ENCODE measurements at regions not wholly inside any gene's neighbourhood (a gene's known extent, or its start where the extent isn't known, plus 50 kb on each side); places are given as distances from the start of the nearest gene placed in this dataset.

DNA sequence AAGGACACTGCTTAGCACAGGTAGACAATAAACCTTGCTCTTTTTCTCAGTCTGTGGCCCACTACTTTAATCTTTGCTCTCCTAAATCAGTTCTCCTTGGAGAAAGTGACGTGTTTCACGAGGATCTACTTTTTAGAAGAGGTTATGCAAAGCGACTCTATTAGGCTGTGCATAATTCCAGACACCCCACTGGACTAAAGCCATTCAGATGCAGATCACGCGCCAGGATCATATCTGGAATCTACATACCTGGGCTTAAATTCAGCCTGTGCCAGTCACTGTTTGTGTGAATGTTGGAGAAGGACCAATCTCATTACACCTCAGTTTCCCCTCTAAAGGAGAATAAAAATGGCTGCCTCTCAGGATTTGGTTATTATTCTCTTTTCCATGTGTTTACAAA is 413.0 kb upstream of the MYT1L start:
- intact Hi-C loops (cut with micrococcal nuclease; ENCODE audit: unreplicated experiment) (no loop called here), in situ Hi-C loops (cut with MboI) (no loop called here)
- ChIA-PET SMC1A (ENCODE audit: uncharacterized antibody, unreplicated experiment) (no interaction called here), POLR2A (no interaction called here), CTCF (no interaction called here), RAD21 (ENCODE audit: unreplicated experiment) (no interaction called here)
- Histone ChIP-seq H3K4me2 (ENCODE audit: control insufficient read depth, insufficient read depth) (no peak overlapping the region), H3K4me3 (no peak overlapping the region), H3K27me3 (replicated peaks in 1 of 2; ENCODE audit: control insufficient read depth in 2 of 2, insufficient read depth in 2 of 2, low read length in 1 of 2) (no peaks in the 10 kb centered on the region), H3K9ac (ENCODE audit: control insufficient read depth, insufficient read depth, low read length) (no peak overlapping the region), H3K4me1 (ENCODE audit: control insufficient read depth, insufficient read depth, low read length) (no peaks in the 10 kb centered on the region), H3K79me2 (ENCODE audit: control insufficient read depth, insufficient read depth, low read length) (no peaks in the 10 kb centered on the region), H3K36me3 (ENCODE audit: control insufficient read depth in 2 of 2, insufficient read depth in 2 of 2, low read length in 1 of 2) (no peaks in the 10 kb centered on the region), H2AFZ (ENCODE audit: control insufficient read depth, low read depth, low read length) (no peak overlapping the region), H4K20me1 (ENCODE audit: control insufficient read depth, insufficient read depth) (no peaks in the 10 kb centered on the region), H3K9me3 (replicated peaks; ENCODE audit: control insufficient read depth, insufficient read depth, low read length) (no peaks in the 10 kb centered on the region), H3K27ac (ENCODE audit: control insufficient read depth, insufficient read depth) (no peak overlapping the region)
- no peak for FAIRE-seq
- TF ChIP-seq TCF3 (IDR thresholded peaks at IDR 0.05; ENCODE audit: borderline replicate concordance, insufficient read depth, low read depth, low read length) (no peak), MTA3 (IDR thresholded peaks at IDR 0.05; ENCODE audit: borderline replicate concordance, low read length) (no peak), JUNB (IDR thresholded peaks at IDR 0.05) (no peak), KAT2A (conservative IDR thresholded peaks at IDR 0.05; ENCODE audit: control insufficient read depth, low read depth, low read length) (no peak), POLR2A (IDR thresholded peaks at IDR 0.05; ENCODE audit: low read depth, low read length) (no peak), RELA (IDR thresholded peaks at IDR 0.05; ENCODE audit: borderline replicate concordance, partially characterized antibody) (no peak), ESRRA (IDR thresholded peaks at IDR 0.05; ENCODE audit: low read length) (no peak), ZSCAN29 (IDR thresholded peaks at IDR 0.05) (no peak), CREB1 (IDR thresholded peaks at IDR 0.05; ENCODE audit: low read depth) (no peak), SRF (IDR thresholded peaks at IDR 0.05; ENCODE audit: low read depth in 2 of 2, low read length in 2 of 2) (no peak)
- TF ChIP-seq, protein P1, sequence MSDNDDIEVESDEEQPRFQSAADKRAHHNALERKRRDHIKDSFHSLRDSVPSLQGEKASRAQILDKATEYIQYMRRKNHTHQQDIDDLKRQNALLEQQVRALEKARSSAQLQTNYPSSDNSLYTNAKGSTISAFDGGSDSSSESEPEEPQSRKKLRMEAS (IDR thresholded peaks at IDR 0.05; ENCODE audit: low read depth, low read length) = no peak
- TF ChIP-seq, protein P2, sequence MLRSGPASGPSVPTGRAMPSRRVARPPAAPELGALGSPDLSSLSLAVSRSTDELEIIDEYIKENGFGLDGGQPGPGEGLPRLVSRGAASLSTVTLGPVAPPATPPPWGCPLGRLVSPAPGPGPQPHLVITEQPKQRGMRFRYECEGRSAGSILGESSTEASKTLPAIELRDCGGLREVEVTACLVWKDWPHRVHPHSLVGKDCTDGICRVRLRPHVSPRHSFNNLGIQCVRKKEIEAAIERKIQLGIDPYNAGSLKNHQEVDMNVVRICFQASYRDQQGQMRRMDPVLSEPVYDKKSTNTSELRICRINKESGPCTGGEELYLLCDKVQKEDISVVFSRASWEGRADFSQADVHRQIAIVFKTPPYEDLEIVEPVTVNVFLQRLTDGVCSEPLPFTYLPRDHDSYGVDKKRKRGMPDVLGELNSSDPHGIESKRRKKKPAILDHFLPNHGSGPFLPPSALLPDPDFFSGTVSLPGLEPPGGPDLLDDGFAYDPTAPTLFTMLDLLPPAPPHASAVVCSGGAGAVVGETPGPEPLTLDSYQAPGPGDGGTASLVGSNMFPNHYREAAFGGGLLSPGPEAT (IDR thresholded peaks at IDR 0.05; ENCODE audit: low read depth) = no peak
- TF ChIP-seq, protein P3, sequence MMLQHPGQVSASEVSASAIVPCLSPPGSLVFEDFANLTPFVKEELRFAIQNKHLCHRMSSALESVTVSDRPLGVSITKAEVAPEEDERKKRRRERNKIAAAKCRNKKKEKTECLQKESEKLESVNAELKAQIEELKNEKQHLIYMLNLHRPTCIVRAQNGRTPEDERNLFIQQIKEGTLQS (IDR thresholded peaks at IDR 0.05; ENCODE audit: borderline replicate concordance, extremely low read depth, low read depth, low read length) = no peak
- 49% methylated on average over 4 of the region's 5 CpGs for WGBS (ENCODE audit: insufficient coverage, insufficient replicate concordance, low lambda C conversion rate, missing lambda C conversion rate)
- no peak for DNase-seq (ENCODE audit: low read depth, low spot score)
- no peak for ATAC-seq
- BruUV-seq (replicated peaks) = no TSS peak

Data from GM12878 (cell line).